HG02610 (cell line): ENCODE measurements at regions not wholly inside any gene's neighbourhood (a gene's known extent, or its start where the extent isn't known, plus 50 kb on each side); places are given as distances from the start of the nearest gene placed in this dataset.

Experiments
- ATAC-seq: cut with Tn5 transposase; IDR thresholded peaks from one replicate; pipeline ENCODE4 v1.9.1; 2021; ENCODE audit warnings: mild to moderate bottlenecking, moderate library complexity; ENCODE audit not compliant: unreplicated experiment

GRCh38 chr3:106249981-106250380 lies 381.2 kb upstream of the CBLB start:
- no peak for ATAC-seq

DNA sequence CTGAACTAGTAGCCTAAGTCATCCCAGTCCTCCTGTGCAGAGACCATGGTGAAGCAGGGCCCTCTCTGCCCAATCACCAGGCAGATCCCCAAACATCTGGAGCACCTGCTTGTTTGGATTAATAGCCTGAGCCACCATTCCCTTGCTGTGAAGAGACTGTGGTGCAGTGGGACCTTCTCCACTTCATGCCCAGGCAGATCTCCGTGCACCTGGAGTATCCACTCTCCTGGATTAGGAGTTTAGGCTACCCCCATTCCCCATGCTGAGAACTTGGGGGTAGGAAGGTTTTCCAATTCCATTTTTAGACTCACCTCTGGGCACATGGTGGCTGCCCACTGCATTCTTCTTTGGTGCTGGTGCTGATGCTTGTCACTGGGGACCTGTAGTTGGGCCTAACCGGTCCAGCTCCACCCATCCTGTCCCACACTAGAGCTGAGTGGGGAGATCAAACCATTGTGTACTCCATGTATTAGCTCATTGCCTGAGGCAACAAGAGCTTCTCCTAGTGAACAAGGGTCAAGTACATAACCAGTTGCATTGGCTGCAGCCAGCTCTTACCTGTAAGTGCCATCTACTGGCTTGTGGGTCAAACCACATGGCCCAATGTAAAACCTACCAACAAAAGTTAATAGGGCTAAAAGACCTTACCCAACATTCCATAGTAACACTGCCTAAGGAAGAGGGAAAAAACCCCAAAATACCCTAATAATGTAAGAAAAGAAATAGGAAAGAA lies 382.5 kb upstream of the CBLB start:
- no peak for ATAC-seq

GRCh38 chr3:106255870-106256248 lies 387.0 kb upstream of the CBLB start:
- ATAC-seq, result peak; percentile 97

DNA sequence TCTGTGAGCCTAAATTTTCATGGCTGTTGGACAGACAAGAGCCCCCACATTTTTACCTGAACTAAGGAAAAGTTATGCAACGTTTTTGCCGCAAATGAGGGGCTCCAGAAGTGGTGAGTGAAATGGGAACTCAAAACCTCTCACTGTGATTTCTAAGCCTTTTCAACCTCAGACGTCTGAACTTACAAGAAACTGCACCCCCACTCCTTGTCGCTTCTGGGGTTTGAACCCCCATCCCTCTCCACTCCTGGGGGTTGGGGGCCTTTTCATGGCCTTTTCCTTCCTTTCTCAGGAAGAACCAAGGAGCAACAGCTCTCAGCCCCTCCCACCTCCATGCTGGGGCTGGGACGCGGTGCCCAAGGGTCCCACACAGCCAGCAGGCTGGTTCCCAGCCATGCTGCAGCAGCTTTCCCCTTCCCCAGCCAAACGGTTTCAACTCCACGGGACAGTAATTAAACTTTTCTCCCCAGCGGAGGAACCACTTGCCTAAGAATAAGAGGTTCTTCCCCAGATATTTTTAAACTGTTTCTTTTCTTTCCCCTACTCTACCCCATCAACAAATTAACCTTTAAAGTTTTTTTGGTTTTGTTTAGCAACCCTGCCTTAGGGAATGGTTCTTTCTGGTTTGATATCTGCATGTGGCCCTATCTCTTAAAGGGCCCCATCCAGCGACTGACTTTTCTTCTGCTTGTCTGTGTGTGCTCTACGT lies 387.6 kb upstream of the CBLB start:
- ATAC-seq, result peak; percentile 27

DNA sequence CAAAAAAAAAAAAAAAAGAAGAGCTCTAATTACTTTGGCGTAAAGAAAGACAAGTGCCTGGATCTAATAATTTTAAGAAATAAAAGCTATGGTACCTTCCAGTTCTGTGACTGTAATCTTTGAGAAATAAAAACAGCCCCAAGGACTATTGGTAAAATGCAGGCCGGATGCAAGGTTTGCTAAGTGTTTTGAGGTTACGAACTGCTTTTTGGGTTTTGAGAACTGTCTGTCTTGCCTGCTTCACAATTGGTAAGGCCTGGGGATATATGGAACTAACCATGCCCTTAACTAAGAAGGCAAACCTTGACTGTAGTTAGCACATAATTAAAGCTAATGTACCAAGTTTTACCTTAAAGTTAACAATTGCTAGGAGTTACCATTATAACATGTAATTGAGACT lies 388.4 kb upstream of the CBLB start:
- ATAC-seq, result no peak

GRCh38 chr3:106261396-106261795 lies 392.6 kb upstream of the CBLB start:
- ATAC-seq, result no peak

GRCh38 chr3:106261915-106262683 lies 393.3 kb upstream of the CBLB start:
- ATAC-seq, result no peak

- ATAC-seq, result no peak
Observed at GRCh38 chr3:106263011-106263410, 394.2 kb upstream of the CBLB start.

- no peak for ATAC-seq
Observed at GRCh38 chr3:106263546-106263945, 394.7 kb upstream of the CBLB start.

- ATAC-seq, result no peak
Observed at GRCh38 chr3:106265704-106266103, 396.9 kb upstream of the CBLB start.

DNA sequence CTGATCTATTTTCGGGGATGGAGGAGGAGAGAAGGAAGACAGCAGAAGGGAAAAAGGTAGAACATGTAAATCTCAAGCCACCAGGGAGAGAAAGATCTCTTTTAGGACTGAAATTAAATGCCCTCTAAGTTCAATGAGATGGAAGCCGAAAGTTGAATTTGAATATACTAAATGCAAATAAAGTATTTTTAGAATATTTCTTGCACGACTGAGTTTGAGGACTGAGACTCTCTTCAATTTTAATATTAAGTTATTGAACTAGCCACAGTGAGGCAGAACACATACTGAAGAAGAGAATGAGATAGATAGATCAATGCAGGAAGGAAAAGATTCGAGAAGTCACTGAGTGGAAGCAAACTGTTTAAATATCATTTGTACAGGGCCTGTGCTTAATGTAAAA lies 399.9 kb upstream of the CBLB start:
- no peak for ATAC-seq

DNA sequence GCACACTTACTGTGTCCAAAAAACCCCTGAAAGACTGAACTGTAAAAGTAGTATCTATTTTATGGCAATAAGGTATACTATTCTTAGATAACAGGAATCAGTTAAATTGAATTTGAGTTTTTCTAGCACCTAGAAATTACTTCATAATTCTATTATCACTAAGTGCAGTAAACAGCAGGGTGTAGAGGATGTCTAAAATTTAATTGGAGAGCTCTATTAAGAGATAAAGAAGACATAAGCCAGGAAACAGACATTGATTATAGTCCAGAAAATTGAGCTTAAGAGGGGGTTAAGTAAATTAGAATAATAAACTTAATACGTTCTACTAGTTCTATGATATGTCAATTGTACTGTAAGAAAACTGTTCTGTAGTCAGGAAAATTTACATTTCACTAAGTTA lies 403.5 kb upstream of the CBLB start:
- no peak for ATAC-seq

- ATAC-seq, result no peak
Observed at GRCh38 chr3:106275592-106275991, 406.8 kb upstream of the CBLB start.

DNA sequence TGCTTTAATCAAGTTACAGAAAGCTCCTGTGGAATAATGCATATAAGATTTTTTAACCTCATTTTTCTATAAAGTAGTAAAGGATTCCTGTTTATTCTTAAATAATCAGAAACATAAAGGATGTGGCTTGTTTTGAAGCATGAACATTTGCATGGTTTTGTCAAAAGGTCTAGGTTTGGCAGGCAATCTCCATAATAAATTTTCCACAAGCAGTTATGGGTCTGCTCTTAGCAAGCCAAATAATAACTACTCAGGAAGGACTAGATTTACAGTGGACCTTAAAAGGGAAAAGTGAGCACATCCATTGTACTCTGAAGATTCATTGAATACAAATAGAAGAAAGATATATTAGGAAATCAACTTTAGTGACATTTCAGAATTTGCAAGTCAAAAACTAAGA lies 407.3 kb upstream of the CBLB start:
- ATAC-seq, result no peak

- no peak for ATAC-seq
Observed at GRCh38 chr3:106276755-106277612, 408.2 kb upstream of the CBLB start.

DNA sequence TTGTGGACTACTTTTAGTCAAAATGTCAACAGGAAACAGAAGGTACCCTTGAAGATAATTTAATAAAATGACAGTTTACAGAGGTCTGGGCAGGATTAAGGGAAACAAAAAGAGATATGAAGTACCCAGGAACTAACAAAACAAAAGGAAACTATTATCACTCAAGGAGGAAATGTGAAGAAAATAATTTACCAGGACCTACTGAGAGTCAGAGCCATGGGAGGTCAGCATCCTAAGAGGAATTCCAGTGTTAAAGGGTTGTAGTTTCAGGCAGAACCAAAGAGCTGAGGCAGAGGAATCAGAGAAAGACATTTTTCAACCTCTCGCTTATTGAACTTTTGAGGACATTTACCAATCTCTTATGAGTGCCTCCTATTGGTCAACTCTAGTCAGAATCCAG lies 408.9 kb upstream of the CBLB start:
- ATAC-seq, result no peak

- no peak for ATAC-seq
Observed at GRCh38 chr3:106281221-106281620, 412.4 kb upstream of the CBLB start.

GRCh38 chr3:106282943-106283342 lies 414.1 kb upstream of the CBLB start:
- ATAC-seq, result no peak

GRCh38 chr3:106288781-106289180 lies 420.0 kb upstream of the CBLB start:
- ATAC-seq, result no peak

DNA sequence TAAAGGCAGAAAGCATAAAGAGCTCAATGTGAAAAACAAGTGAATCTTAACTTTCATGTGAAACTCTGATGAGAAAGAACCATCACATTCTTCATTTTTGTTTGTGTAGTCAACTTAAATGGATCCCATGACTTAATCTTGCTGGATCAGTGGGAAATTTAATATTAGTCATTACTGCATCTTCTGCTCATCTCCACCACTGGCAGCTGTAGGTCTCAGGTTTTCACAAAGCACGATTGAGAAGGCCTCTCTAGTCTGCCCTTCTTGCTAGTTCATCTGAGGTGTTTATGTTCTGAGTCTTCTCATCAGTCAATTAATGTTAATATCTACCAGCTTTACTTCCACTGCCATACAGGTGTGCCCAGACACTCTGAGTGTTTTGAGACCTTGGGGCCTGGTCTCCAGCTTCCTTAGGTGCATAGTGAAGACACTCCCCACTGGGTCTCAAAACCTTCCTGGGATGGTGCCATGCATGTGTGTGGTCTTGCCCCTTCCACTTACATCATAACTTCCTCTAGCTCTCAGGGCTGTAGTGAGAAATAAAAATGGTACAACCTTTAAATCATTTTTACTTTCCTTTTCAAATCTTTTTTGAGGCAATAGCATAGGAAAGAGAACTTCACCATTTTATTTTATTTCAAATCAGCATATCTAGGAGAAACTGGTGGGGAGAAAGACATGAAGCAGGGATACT lies 421.6 kb upstream of the CBLB start:
- ATAC-seq, result no peak
